ENCODE measurements at regions not wholly inside any gene's neighbourhood (a gene's known extent, or its start where the extent isn't known, plus 50 kb on each side); places are given as distances from the start of the nearest gene placed in this dataset.

GRCh38 chr13:70812481-70812880, 704.2 kb upstream of the KLHL1 start:
- no peak for TF ChIP-seq SALL2 (tag by site-specific recombination; IDR thresholded peaks at IDR 0.05; ENCODE audit: borderline replicate concordance)
- TF ChIP-seq PATZ1 (tag by site-specific recombination; IDR thresholded peaks at IDR 0.05), result no peak
- no peak for TF ChIP-seq CTCF (tag by site-specific recombination; IDR thresholded peaks at IDR 0.05)

Data from HEK293 (cell line).